Activated CD4-positive, alpha-beta T cell treated with anti-CD3 and anti-CD28 coated beads, Interleukin-2, Interleukin-6, amounts not matched to agents 100 ng/mL and 50 ng/mL, durations not matched to agents 16 hours and 8 hours (primary cell): ENCODE measurements at regions not wholly inside any gene's neighbourhood (a gene's known extent, or its start where the extent isn't known, plus 50 kb on each side); places are given as distances from the start of the nearest gene placed in this dataset.

ENCODE experiments used
- DNase-seq: peaks from one replicate; pipeline ENCODE4 v3.0.0-alpha.2; 2020

DNA sequence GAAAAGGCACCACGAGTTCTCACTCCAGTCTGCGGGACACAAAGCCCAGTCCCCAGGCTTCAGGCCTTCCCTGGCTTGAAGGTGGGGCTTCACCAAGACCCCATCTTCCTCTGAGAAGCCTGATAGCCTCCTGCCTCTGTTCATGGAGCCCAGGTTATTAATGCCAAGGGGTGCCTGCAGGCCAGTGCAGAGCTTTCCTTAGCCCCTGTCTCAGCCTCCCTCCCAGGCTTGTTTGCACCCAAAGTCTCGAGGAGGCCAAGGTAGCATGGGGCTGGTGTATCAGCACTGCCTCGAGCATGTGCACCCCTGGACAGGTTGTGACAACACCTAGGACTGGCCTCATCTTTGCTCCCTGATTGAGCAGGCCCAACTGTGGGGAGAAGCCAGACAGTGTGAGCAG, 108.1 kb upstream of the PCDH15 start:
- DNase-seq, result no peak

- no peak for DNase-seq
Measured at GRCh38 chr10:54908019-54908418, 107.0 kb upstream of the PCDH15 start.

DNA sequence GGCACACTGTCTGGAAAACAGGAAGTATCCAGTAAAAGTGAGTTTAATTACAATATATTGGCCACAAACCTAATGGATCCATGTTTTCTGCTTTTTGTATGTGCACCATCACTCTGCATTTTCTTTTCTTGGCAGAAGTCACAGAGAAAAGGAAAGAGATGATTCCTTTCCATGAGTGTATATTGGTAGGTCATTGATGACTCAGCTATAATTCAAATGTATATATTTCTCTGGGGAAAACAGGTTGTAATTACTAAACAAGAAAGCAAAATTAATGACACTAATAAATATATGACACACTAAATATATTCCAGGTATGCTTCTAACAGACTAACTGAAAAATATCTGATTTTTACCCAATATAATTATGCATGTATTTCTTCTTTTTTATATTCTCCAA, 105.9 kb upstream of the PCDH15 start:
- no peak for DNase-seq

DNA sequence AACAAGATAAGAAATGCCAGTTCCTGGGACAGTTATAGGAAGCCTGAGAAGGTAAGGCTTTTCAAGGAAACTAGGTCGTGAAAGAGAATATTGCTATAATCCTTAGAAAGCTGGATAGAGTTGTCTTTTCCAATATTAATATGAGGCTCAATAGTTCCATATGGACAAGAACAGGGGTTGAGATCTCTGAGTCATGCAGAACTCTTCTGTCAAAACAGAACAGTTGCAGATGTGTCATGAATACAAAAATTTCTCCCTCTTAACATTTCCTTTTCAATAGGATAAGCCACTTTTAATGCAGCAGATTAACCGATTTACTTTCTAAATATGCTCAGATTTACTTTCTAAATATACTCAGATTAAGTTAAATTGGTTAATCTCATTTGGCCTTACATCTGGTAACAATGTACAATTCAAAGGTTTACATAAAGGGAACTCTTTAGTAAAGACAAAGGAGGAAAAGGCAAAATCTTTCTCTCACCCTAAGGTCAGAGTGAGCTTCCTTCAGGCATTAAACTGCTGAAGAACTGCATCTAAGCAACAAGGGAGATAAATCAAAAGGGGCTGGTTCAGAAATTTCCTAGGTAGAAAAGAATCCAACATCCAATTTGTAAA, 104.7 kb upstream of the PCDH15 start:
- DNase-seq, result no peak

DNA sequence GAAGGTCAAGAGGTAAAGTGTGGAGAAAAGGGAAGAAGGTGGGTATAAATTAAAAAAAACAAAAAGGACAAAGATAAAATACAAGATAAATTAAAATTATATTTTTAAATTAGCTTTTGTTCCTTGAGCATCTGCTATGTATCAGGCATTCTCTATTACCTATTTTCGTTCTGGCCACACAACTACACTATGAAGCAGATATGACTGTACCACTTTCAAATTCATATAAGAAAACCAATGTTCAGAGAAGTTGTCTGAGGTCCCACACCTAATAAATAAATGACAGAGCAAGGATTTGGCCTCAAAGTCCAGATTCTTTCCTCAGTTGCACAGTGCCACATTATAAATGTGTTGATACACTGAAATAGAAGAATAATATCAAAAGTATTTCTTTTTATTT, 103.8 kb upstream of the PCDH15 start:
- DNase-seq, result no peak

GRCh38 chr10:54903745-54904144, 102.7 kb upstream of the PCDH15 start:
- no peak for DNase-seq

- no peak for DNase-seq
Measured at GRCh38 chr10:54900584-54900983, 99.6 kb upstream of the PCDH15 start.

- no peak for DNase-seq
Measured at GRCh38 chr10:54880996-54881395, 80.0 kb upstream of the PCDH15 start.

- DNase-seq, result no peak
Measured at GRCh38 chr10:54869022-54869421, 68.0 kb upstream of the PCDH15 start.

GRCh38 chr10:54866666-54867065, 65.6 kb upstream of the PCDH15 start:
- DNase-seq, result no peak

DNA sequence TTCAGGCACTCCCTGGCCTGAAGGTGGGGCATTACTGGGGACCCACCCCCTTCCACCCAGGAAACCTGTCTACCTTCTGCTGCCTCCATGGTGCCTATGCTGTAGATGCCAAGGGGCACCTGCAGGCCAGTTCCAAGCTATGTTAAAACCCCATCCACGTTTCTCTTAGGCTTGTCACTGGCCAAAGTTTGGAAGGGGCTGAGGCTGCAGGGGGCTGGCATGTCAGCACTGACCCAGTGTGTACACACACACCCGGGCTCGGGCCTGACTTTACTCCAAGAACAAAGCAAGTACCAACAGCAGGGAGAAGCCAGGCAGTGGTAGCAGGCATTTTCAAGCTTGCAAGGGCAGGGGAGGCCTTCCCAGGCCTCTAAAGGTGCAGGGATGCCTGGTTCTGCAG, 53.8 kb upstream of the PCDH15 start:
- no peak for DNase-seq

GRCh38 chr10:54854389-54854788, 53.4 kb upstream of the PCDH15 start:
- DNase-seq, result no peak

DNA sequence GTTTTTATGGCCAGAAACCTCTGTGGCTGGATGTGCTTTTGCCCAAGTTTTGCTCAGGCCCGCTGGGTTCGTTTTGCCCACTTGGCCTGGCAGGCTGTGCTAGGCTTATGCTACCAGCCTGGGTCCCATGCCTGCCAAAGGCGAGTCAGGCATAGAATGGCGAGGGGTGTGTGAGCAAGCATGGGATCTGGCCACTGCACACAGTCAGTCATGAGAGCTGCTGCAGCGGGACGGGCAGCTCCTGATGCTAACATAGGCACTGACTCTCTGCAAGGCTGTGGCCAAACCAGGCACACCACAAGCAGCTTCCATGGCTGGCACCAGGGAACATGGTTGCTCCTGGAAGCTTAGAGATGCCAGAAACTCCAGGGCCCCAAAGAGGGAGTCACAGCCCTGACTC, 52.9 kb upstream of the PCDH15 start:
- DNase-seq, result no peak
